GM19324 (cell line): ENCODE measurements at regions not wholly inside any gene's neighbourhood (a gene's known extent, or its start where the extent isn't known, plus 50 kb on each side); places are given as distances from the start of the nearest gene placed in this dataset.
"Not testable (repeated sequence)": the region's sequence is repeated elsewhere in the genome, so short reads cannot be mapped to it uniquely, and the experiment has no call there.

Experiments used
- ATAC-seq: cut with Tn5 transposase; IDR thresholded peaks from one replicate; pipeline ENCODE4 v1.9.1; 2021; ENCODE audit warnings: mild to moderate bottlenecking, moderate library complexity; ENCODE audit not compliant: unreplicated experiment, low FRiP score

DNA sequence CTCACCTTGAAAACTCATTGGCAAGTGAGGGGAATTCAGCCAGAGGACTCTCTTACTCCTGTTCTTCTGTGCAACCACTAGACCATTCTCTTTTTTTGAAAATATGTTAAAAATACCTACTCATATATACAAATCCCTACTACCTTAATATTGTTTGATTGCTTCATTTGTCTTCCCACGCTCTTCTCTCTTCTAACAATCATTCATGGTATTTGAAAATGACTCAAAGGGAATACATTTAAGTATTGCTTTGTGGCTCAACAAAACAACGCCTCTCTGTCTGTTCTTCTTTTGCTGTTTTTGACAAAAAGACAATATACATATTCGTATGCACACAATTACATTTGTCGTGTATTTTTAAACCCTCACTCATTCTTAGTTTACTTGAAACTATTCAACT is 589.4 kb downstream of the ANKRD50 start:
- no peak for ATAC-seq

DNA sequence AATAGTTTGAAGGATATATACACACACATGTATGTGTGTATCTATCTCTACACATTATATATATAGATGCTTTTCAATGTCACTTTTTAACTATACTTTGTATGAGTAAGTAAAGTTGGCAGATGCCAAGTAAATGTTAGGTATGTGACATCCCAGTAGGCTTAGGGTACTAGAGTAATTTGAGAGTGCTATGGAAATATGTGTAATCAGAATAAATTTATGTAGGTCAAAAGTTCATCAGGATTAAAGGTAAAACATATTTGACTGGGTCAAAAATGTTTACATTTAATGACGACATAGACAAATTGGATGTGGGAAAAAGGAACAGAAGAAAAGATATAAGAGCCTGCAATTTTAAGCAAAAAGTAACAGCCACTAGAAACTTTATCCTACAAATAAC is 588.8 kb downstream of the ANKRD50 start:
- ATAC-seq = no peak

DNA sequence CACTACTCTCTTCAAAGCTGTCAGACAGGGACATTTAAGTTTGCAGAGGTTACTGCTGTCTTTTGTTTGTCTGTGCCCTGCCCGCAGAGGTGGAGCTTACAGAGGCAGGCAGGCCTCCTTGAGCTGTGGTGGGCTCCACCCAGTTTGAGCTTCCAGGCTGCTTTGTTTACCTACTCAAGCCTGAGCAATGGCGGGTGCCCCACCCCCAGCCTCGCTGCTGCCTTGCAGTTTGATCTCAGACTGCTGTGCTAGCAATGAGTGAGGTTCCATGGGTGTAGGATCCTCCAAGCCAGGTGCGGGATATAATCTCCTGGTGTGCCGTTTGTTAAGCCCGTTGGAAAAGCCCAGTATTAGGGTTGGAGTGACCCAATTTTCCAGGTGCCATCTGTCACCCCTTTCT is 581.2 kb downstream of the ANKRD50 start:
- ATAC-seq = not testable (repeated sequence)

DNA sequence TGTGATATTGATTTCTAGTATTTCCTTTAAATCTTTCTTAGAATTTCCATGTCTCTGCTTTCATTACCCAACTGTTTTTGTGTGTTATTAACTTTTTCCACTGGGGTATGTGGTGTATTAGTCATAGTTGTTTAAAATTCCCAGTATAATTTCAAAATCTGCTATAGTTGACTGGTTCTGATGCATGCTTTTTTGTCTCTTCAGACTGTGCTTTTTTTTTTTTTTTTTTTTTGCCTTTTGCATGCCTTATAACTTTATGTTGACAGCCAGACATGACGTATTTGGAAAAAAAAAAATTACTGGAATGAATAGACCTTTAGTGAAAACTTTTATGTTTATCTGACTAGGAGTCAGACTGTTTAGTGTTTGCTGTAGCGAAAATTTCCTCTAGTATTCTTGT is 580.4 kb downstream of the ANKRD50 start:
- ATAC-seq = no peak

DNA sequence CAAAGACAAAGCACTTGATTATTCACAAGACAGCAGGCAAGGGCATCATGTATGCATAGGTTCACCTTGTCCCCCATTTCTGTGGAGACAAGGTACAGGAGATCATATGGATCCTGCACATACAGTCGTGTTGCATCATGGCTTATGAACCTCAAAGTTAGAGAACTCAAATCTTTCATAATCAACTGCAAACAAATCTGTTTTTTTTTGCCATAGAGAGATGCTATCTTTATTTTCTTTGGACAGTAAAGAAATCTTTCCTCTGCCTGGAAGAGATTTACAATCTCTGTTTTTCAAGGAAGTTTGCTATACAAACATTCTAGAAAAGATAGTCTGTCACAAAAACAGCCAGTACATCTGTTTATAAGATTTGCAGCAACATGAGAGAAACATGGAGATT is 578.8 kb downstream of the ANKRD50 start:
- no peak for ATAC-seq

DNA sequence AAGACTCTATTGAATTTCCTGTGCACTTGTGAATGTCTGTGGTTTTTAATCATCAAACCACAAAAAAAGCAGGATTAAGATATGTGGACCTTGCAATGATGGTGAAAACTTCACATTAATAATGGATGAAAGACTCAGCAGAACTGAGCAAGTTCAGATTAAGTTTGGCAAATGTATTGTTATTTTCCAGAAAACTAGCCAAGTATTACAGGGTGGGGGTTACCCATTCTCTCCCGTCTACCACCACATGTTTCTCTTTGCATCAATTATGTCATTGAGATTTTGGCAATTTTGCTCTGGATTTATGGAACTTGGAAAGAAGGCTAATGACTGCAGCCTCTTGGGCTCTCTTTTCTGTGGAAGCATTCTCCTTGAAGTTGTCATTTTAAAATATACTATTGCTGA is 577.1 kb downstream of the ANKRD50 start:
- no peak for ATAC-seq

DNA sequence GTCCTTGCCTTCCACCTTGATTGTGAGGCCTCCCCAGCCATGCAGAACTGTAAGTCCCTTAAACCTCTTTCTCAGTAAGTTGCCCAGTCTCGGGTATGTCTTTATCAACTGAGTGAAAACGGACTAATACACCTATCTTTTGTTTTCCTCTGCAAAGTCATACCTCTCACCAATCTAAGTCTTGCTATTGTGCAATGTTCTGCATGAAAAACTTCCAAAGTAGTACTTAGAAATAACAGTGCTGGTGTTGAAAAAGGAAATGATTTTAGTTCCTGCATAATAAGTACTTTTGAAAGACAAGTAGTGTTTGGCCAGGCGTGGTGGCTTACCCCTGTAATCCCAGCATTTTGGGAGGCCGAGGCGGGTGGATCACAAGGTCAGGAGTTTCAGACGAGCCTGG is 573.5 kb downstream of the ANKRD50 start:
- ATAC-seq = no peak

DNA sequence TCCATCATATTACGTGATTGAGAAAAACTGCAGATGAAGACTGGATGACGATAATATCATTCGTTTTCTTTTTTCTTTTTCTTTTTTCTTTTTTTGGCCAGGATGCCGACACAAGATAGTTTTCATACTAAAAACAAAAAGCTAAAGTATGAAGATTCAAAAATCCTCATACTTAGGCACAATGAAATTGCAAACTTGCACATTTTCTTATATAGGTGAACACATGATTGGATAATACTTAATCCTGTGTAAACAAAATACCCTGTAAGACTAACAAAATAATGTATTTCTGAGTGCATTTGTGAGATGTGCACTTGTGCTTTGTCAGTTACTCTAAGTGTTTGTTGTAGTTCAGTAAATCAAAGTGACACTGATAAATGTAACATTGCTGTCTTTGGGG is 568.9 kb downstream of the ANKRD50 start:
- ATAC-seq = no peak

DNA sequence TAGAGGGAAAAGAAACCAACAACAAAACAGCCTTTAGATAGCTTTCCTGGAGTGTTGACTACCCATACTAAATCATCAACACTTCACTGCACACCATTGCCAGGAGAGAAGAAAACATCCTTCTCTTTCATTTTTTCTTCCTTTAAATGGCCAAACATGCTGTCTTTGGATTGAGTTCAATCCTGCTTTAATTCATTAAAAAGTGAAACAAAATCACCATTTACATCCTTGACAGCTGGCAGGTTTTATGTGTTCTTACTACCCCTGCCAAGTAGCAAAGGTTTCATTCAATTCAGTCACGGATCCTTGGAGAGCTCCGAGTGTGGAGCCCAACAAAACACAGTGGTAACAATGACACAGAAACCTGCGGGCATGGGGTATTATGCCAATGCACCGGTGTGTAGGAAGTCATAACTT is 568.3 kb downstream of the ANKRD50 start:
- no peak for ATAC-seq

DNA sequence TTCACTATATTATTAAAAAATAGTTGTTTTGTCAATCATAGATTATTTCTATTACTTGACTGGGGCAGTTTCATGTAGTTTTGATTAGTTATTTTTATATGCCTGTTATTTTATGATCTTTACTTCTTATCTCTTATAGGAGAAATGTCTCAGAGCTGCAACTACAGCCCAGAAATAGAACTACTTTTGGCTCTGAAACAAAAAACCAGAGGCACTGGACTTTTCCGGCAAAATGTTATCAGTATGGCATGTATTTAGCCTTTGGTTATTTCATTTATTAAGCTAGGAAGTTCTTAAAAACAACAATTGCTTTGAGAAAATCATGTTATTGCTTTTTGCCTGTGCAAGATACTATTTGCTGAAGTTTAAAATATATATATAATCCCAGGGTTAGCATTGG is 566.5 kb downstream of the ANKRD50 start:
- ATAC-seq = no peak

DNA sequence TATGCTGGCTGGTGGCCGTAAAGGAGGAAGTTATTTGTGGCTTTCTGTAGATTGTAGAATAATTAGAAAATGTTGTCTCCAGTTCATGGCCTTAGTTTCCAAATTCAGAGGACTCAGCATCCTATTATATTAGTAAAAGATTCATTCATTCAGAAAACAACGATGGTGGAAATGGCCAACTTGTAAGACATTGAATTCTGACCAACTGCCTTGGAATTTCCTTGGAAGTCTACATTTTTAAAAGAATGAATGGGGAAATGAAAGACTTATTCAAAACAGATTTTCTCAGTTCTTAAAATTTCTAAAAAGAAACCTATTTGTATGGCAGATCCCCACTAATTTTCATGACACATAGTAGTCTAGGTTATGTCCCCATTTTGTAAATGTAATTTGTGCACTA is 561.5 kb downstream of the ANKRD50 start:
- no peak for ATAC-seq

DNA sequence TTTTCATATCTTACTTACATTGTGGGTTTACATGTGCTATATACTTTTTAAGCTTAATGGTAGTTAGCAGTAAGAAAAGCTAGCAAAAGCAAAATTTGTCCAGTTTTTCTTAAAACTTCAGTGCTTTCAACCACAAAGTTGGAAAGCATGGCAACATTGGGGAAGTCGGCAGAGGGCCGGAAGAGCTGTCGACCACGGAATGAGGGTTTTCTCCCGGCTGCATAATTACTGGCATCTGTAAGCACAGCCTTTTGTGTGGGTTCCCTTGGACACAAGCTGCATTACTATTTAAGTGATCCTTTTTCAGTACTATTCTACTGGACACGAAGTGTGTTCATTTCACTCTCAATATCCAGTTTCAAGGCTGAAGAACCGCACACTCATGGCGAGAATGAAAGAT is 560.4 kb downstream of the ANKRD50 start:
- no peak for ATAC-seq

DNA sequence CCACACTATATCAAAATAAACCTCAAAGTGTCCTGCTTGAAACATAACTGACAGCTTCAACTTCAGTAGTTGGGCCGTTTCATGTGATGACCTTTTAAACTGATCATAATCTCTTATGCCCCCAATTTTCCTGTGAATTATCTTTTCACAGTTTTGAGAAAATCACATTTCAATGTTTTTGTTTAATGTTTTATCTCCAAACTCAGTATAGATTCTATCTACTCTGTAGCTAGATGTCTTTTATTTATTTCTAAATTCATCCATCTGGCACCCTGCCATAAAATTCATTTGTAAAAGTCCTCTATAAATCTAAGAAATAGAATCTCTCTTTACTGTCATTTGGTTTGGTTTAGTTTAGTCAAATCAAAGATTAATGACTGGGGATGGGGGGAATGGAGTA is 557.3 kb downstream of the ANKRD50 start:
- no peak for ATAC-seq

DNA sequence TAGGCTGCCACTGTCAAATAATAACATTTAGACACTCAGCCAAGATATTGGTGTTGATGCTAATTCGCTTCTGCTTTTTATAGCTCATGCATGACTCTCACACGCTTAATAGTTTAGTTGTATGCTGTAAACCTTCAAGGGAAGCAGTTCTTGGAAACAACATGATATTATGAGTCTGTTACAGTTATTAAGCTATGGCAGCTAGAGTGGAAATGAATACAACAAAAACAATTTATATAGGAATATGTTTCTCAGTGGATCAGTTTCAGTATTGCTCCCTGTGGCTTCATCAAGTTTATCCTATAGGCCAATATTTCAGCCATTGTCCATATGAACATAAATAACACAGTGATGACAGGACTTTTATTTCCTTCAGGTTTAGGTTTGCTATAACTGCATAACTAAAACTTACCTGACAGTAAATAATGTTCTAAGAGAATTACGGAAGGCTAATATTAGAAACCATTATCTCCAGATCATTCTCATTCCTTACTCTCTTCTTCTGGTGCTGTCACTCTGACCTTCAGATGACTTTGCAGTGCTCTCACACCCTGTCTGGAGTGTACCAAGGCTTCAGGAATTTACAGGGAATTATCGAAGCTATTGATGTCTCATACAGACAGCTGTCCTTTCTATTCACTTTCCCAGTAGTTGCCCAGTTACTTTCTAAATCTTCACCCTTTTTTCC is 555.0 kb downstream of the ANKRD50 start:
- ATAC-seq = no peak

DNA sequence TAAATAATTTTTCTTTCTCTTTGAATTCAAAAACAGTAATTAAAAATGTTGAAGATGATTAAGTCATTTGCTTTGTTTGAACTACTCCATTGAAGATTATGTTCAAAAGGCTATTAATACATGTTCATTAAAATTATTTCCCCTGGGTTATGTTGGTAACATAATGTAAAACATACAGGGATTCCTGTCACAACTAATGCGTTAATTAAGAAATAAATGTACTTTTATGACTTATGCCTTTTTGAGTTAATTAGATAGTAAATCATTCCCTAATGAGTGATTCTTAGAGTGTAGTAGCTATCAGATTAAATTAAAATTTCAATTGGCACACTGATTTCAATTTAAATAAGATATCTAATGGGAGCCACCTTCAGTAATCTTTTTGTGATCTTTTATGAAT is 549.1 kb downstream of the ANKRD50 start:
- no peak for ATAC-seq

DNA sequence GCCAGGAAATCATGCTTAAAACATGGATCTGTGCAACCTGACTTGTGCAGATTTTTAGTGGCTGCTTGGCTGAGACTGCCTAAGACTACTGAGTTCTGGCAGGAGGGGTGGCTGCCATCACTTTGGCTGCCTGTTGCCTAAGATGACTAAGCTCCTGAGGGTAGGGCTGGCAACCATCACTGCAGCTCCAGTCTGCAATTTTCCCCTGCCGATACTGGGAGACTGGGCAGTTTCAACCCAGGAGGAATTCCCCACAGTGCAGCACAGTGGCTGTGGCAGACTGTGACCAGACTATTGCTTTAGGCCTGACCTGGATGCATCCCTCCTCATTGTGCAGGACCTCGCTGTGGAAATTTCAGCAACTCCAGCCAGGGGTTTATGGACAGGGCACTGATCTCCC is 544.9 kb downstream of the ANKRD50 start:
- no peak for ATAC-seq

DNA sequence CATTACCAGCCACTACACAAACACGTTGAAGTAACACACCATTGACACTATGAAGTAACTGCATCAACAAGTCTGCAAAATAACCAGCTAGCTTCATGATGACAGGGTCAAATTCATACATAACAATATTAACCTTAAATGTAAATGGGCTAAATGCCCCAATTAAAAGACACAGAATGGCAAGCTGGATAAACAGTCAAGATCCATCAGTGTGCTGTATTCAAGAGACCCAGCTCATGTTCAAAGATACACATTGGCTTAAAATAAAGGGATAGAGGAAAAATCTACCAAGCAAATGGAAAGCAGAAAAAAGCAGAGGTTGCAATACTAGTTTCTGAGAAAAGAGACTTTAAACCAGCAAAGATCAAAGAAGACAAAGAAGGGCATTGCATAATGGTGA is 543.0 kb downstream of the ANKRD50 start:
- not testable (repeated sequence) for ATAC-seq

DNA sequence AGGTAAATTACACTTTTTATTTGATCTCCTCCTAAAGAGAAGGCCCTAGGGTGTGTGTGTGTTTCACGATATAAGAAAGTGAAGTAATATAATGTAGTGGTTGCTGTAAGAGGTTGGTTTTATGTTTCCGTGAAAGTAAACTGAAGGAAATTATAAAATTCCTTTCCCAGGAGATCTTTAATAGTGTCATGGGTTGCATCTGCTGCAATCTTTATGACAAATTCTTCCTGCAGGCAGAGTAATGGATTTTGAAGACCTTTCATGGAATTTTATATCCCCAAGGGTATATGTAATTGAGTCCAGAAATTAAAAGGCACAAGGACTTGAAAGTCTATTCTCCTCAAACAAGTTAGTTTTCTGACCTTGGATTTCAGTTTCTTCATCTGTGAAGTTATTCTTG is 538.6 kb downstream of the ANKRD50 start:
- ATAC-seq = no peak

DNA sequence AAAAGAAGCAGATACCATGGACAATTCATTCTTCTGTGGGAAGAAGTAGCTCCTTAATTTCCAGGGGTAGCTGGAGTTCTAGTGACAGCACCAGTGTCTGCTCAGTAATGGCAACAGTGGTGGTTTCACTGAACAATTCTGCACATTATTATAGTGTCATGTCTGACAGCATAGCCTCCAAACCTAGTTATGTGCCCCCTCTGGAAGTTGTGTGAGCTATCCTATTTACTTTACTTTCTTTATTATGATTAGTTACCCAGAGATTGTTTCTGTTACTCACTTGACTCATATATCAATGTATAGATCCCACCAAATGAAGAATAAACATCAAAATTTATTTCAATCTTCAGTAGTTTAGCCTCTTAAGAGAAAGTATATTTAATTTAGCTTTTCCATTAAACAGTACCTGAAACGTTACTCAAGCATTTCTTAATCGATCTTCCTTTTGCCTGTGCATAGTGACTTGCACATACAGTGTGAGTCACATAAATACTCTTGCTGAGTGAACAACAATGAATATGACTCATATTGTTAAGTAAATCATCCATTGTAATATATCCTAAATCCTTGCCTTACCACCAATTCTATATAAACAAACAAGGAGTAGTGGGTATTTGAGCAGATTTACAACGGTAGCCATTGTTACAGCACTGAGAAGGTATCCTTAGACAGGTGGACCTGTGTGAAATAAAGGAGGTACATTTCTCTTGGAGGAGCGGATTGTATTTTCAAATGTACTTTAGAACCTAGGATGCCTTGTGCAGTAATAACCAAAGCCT is 534.7 kb downstream of the ANKRD50 start:
- ATAC-seq = no peak

DNA sequence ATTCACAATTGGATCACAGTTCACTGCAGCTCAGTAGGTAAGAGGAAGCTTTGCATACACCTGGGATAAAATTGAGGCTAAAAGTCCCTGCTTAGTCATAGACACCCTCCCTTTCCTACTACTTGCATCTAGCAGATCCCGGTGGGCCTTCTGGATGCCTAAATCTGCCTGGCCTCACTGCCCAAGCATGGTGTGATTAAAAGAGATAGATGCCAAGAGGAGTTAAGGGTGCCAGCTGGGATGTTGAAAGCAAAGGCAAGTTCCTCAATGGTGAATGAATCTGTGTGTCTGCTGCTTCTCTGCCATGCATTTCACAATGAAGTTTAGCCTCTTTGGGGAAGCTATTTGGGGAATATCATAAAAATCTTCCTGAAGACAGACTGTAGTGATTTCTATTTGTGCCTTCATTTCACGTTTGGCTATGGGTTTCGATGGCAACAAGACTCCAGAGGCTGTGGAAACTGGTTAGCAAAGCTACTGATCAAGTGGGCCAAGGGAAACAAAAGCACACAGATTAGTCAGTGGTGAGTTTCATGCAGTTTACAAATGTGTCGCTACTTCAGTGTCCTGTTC is 534.0 kb downstream of the ANKRD50 start:
- ATAC-seq = no peak

DNA sequence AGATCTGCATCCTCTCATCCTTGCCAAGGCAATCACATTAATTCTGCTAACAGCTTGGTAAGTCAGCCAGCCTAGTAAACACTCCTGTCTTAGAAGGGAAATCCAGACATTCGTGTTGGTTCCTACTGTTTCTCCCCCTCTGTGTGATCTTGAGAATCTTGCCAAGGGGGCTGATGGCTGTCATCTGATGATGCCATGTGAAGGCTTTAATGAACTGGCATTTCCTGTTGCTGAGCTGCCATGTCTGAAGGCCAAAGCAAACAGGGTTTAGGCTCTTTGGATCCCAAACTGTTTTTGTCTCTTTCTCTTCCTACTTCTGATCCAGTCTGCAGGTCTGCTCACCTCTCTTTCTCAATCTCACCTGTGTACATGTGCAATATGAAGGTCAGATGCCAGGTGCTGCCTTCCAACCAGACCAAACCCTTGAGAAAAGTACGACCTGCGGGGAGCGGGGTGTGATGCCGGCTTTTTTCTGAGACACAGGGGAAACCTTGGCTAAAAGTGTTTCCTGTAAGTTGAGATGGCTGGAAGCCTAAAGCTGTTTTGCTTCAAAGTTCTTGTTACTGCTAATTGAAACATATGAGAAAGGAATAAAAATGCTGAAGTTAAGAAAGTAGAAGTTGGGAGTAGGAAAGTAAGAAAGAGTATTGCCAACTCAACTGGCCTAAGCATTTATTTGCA is 532.9 kb downstream of the ANKRD50 start:
- no peak for ATAC-seq
